ENCODE measurements at regions not wholly inside any gene's neighbourhood (a gene's known extent, or its start where the extent isn't known, plus 50 kb on each side); places are given as distances from the start of the nearest gene placed in this dataset.

DNA sequence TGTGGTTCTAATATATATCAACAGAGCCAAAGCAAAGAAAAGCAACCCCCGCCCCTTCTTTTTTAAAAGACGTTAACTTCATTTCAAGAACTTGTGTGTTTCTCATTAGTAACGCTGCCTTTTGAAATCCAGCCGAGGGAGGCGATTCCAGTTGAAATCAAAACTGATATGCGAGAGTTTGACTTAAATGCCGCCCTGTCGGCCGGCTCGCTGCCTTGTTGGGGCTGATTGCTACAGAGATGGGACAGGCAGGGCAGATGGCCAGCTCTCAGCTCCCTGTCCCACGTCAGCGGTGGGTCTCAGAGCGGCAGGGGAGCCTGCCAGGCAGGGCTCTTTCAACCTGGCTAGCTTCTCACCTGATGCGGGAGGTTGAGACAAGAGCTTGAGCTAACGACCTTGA lies 51.9 kb upstream of the ALX4 start:
- peaks cover 0 to 4% (median 0%) of the 10 kb centered on the region in 4 donors for H3K9me3 ChIP-seq
- ATAC-seq (ENCODE audit: low FRiP score in 2 of 2) (peak in 1 of 2 donors; percentile 31), DNase-seq (peak in 1 of 2 donors; percentile 73)
- no peaks in the 10 kb centered on the region for H3K36me3 ChIP-seq
- H3K4me1 ChIP-seq: no peaks in the 10 kb centered on the region
- H3K4me3 ChIP-seq: no peak overlapping the region
- 44 to 59% methylated on average over 14 to 15 of the region's 15 CpGs for WGBS, 2 donors
- no peak overlapping the region for H3K27ac ChIP-seq
- H3K27me3 ChIP-seq: no peaks in the 10 kb centered on the region
- no peak for TF ChIP-seq POLR2AphosphoS5 (IDR thresholded peaks at IDR 0.05)
- no peak for TF ChIP-seq EP300 (IDR thresholded peaks at IDR 0.05)
- TF ChIP-seq POLR2A (IDR thresholded peaks at IDR 0.05): no peak
- TF ChIP-seq, protein P1, sequence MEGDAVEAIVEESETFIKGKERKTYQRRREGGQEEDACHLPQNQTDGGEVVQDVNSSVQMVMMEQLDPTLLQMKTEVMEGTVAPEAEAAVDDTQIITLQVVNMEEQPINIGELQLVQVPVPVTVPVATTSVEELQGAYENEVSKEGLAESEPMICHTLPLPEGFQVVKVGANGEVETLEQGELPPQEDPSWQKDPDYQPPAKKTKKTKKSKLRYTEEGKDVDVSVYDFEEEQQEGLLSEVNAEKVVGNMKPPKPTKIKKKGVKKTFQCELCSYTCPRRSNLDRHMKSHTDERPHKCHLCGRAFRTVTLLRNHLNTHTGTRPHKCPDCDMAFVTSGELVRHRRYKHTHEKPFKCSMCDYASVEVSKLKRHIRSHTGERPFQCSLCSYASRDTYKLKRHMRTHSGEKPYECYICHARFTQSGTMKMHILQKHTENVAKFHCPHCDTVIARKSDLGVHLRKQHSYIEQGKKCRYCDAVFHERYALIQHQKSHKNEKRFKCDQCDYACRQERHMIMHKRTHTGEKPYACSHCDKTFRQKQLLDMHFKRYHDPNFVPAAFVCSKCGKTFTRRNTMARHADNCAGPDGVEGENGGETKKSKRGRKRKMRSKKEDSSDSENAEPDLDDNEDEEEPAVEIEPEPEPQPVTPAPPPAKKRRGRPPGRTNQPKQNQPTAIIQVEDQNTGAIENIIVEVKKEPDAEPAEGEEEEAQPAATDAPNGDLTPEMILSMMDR (IDR thresholded peaks at IDR 0.05): no peak

DNA sequence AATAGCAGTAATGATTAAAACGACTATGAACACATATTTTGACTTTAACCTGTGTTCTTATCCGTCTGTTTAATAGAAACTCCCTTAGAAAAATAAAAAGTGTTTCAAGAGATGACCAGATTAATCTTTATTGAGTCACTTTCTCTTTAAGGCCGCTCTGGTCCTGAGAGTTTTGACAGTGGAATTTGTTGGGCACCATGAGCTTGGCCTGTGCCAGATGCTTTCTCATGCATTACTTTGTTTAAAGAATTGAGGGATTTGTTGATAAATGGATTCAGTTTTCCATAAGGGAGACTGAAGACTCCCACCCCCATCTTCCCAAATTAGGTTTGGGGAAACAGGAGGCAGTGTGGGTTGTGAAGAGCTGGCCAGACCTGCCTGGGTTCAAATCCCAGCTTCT lies 53.2 kb upstream of the ALX4 start:
- H3K27me3 ChIP-seq: no peaks in the 10 kb centered on the region
- H3K36me3 ChIP-seq: no peaks in the 10 kb centered on the region
- 74 to 80% methylated on average over 3 of the region's 3 CpGs for WGBS, 2 donors
- peaks cover 0 to 4% (median 0%) of the 10 kb centered on the region in 4 donors for H3K9me3 ChIP-seq
- no peaks in the 10 kb centered on the region for H3K4me1 ChIP-seq
- TF ChIP-seq POLR2AphosphoS5 (IDR thresholded peaks at IDR 0.05): no peak
- TF ChIP-seq POLR2A (IDR thresholded peaks at IDR 0.05): no peak
- TF ChIP-seq, protein P1 (IDR thresholded peaks at IDR 0.05): no peak
- no peak for TF ChIP-seq EP300 (IDR thresholded peaks at IDR 0.05)
- DNase-seq (no peak), ATAC-seq (ENCODE audit: low FRiP score in 2 of 2) (no peak)
- H3K27ac ChIP-seq: no peak overlapping the region
- no peak overlapping the region for H3K4me3 ChIP-seq

DNA sequence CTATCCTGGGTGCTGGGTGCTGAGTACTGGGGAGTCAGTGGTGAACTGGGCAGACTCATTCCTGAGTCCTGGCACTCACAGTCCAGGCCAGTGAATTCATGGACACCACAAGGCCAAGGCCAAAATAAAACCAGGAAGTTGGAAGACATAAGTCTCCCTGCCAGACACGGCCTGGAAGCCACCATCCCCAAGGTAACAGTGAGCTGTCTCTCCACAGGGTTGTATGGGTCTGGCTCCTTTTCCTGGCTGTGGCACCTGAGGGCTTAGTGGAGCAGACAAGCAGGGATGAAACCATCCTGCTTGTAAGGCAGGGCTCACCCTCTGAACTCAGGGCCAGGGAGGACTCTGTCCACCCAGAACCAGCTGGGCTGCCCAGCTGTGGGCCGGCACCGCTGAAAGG lies 54.7 kb upstream of the ALX4 start:
- Histone ChIP-seq H3K36me3 (no peaks in the 10 kb centered on the region), H3K27me3 (no peaks in the 10 kb centered on the region), H3K27ac (no peak overlapping the region), H3K9me3 (peaks cover 0 to 4% (median 0%) of the 10 kb centered on the region in 4 donors), H3K4me3 (no peak overlapping the region), H3K4me1 (no peaks in the 10 kb centered on the region)
- no peak for TF ChIP-seq POLR2AphosphoS5 (IDR thresholded peaks at IDR 0.05)
- TF ChIP-seq EP300 (IDR thresholded peaks at IDR 0.05): no peak
- no peak for TF ChIP-seq POLR2A (IDR thresholded peaks at IDR 0.05)
- TF ChIP-seq, protein P1 (IDR thresholded peaks at IDR 0.05): no peak
- ATAC-seq (ENCODE audit: low FRiP score in 2 of 2): no peak
- WGBS, 2 donors: 67 to 93% methylated on average over 1 to 3 of the region's 3 CpGs
- DNase-seq: no peak

DNA sequence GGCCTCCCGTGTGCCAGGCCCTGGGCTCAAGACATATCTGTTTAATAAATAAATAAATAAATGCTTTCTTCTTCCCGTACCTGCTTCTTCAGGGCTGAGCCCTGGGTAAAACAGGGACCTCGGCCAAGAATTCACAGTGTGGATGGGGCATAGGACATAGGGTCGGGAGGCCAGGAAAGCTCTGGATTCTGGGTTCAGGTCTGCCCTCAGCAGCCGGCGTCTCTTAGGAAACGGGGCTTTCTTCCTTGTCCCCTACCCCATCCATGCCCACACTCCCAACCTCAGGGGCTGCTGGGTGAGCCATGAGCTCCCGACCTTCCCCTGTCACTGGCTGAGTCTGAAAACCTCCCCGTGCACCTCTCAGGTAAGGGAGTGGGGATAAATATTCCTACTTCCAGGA lies 55.7 kb upstream of the ALX4 start:
- no peak for DNase-seq
- Histone ChIP-seq H3K4me3 (no peak overlapping the region), H3K4me1 (no peaks in the 10 kb centered on the region), H3K27me3 (no peaks in the 10 kb centered on the region), H3K36me3 (no peaks in the 10 kb centered on the region), H3K9me3 (peaks cover 0 to 4% (median 0%) of the 10 kb centered on the region in 4 donors), H3K27ac (no peak overlapping the region)
- WGBS, 2 donors: 84 to 92% methylated on average over 9 of the region's 9 CpGs
- no peak for TF ChIP-seq EP300 (IDR thresholded peaks at IDR 0.05)
- TF ChIP-seq, protein P1 (IDR thresholded peaks at IDR 0.05): no peak
- TF ChIP-seq POLR2AphosphoS5 (IDR thresholded peaks at IDR 0.05): no peak
- TF ChIP-seq POLR2A (IDR thresholded peaks at IDR 0.05): no peak
- no peak for ATAC-seq (ENCODE audit: low FRiP score in 2 of 2)

DNA sequence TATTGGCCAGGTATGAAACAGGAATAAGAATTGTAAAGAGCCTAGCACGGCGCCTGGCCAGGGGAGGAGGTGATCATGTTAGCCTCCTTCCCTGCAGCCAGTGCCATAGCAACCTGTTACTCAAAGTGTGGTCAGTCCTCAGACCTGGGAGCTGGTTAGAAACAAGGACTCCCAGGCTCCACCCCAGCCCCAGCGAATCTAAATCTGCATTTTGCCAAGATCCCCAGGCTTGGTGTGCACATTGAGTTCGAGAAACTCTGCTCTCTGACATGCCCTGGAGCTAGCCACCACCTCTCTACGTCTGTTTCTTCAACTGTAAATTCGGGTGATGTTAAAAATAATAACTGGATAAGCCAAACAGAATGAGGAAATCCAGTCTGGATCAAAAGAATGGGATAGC lies 56.1 kb upstream of the ALX4 start:
- Histone ChIP-seq H3K4me3 (no peak overlapping the region), H3K27ac (no peak overlapping the region), H3K9me3 (peaks cover 0 to 4% (median 0%) of the 10 kb centered on the region in 4 donors), H3K36me3 (no peaks in the 10 kb centered on the region), H3K27me3 (no peaks in the 10 kb centered on the region), H3K4me1 (no peaks in the 10 kb centered on the region)
- DNase-seq (no peak), ATAC-seq (ENCODE audit: low FRiP score in 2 of 2) (no peak)
- 64 to 73% methylated on average over 4 to 6 of the region's 6 CpGs for WGBS, 2 donors
- TF ChIP-seq POLR2AphosphoS5 (IDR thresholded peaks at IDR 0.05): no peak
- TF ChIP-seq, protein P1 (IDR thresholded peaks at IDR 0.05): no peak
- TF ChIP-seq EP300 (IDR thresholded peaks at IDR 0.05): no peak
- no peak for TF ChIP-seq POLR2A (IDR thresholded peaks at IDR 0.05)

Data from upper lobe of left lung (tissue), 6 donors.